DND-41 (cell line): ENCODE measurements at regions not wholly inside any gene's neighbourhood (a gene's known extent, or its start where the extent isn't known, plus 50 kb on each side); places are given as distances from the start of the nearest gene placed in this dataset.

Experiments
- ATAC-seq: fragments of 200-7000 bp; cut with Tn5 transposase; 3 replicates; pipeline ENCODE4 v1.9.1; 2021; ENCODE audit warnings: low read depth; ENCODE audit not compliant: insufficient read depth
- DNase-seq: peaks from one replicate; pipeline ENCODE4 v3.0.0-alpha.2; 2020
- H2AFZ ChIP-seq: 2 replicates; pipeline ENCODE4 v1.6.0; 2012; ENCODE audit warnings: low read depth, low read length
- H3K27ac ChIP-seq: 2 replicates; pipeline ENCODE4 v1.5.1; 2012; ENCODE audit warnings: low read length, inconsistent platforms
- H3K27me3 ChIP-seq: fragments of 200-600 bp; sonication (generic); 2 replicates; pipeline ENCODE4 v1.6.0; 2012; ENCODE audit warnings: low read length, mild to moderate bottlenecking, inconsistent platforms; ENCODE audit not compliant: insufficient read depth, poor library complexity
- H3K36me3 ChIP-seq: 2 replicates; pipeline ENCODE4 v1.5.1; 2012; ENCODE audit warnings: low read length, inconsistent platforms; ENCODE audit not compliant: insufficient read depth
- H3K4me1 ChIP-seq: 2 replicates; pipeline ENCODE4 v1.5.1; 2012; ENCODE audit warnings: mild to moderate bottlenecking, low read length; ENCODE audit not compliant: insufficient read depth
- H3K4me2 ChIP-seq: 2 replicates; pipeline ENCODE4 v1.6.0; 2012; ENCODE audit warnings: mild to moderate bottlenecking, moderate library complexity, low read length, inconsistent platforms; ENCODE audit not compliant: insufficient read depth
- H3K4me3 ChIP-seq, 2 experiments: fragments of 200-600 bp in 1 of 2; shearing (Covaris generic) in 1 of 2; 2 replicates each; pipeline ENCODE4 v1.5.1; 2012 to 2016; ENCODE audit warnings: inconsistent platforms in 2 of 2, low read length in 2 of 2, mild to moderate bottlenecking in 2 of 2, low read depth in 1 of 2, moderate library complexity in 1 of 2
- H3K79me2 ChIP-seq: 2 replicates; pipeline ENCODE4 v1.6.0; 2012; ENCODE audit warnings: low read length, inconsistent platforms; ENCODE audit not compliant: insufficient read depth
- H3K9ac ChIP-seq: 2 replicates; pipeline ENCODE4 v1.6.0; 2012; ENCODE audit warnings: low read depth, mild to moderate bottlenecking, inconsistent platforms, low read length, moderate library complexity
- H3K9me3 ChIP-seq: 2 replicates; pipeline ENCODE4 v1.5.1; 2012; ENCODE audit warnings: low read length, moderate library complexity, mild to moderate bottlenecking, inconsistent platforms; ENCODE audit not compliant: insufficient read depth, severe bottlenecking
- H4K20me1 ChIP-seq: 2 replicates; pipeline ENCODE4 v1.6.0; 2012; ENCODE audit warnings: low read length; ENCODE audit not compliant: insufficient read depth
- CTCF ChIP-seq: IDR thresholded peaks from 2 replicates; pipeline ENCODE4 v1.5.1; 2012; ENCODE audit warnings: borderline replicate concordance, low read length, moderate library complexity, mild to moderate bottlenecking; ENCODE audit not compliant: poor library complexity, severe bottlenecking; ENCODE audit errors: extremely low read depth
- EZH2 ChIP-seq: IDR thresholded peaks from 3 replicates; pipeline ENCODE4 v1.6.1; 2012; ENCODE audit warnings: borderline replicate concordance, low read depth, mild to moderate bottlenecking, moderate library complexity, low read length, inconsistent platforms; ENCODE audit not compliant: severe bottlenecking

GRCh38 chr1:98316286-98316905 lies 345.1 kb upstream of the SNX7 start:
- Histone ChIP-seq H3K27ac (peak overlapping the region; percentile 18; the same call in 1 of the 2 replicates), H2AFZ (peak overlapping the region; percentile 59), H3K79me2 (no peaks in the 10 kb centered on the region), H4K20me1 (no peaks in the 10 kb centered on the region), H3K9ac (no peak overlapping the region), H3K27me3 (no peaks in the 10 kb centered on the region), H3K4me3 (no peak overlapping the region), H3K4me2 (no peak overlapping the region), H3K36me3 (no peaks in the 10 kb centered on the region), H3K4me1 (0 out of 2 replicates have a peak, but pooled peaks cover 10% of the 10 kb centered on the region), H3K9me3 (no peaks in the 10 kb centered on the region)
- TF ChIP-seq CTCF (no peak), EZH2 (no peak)
- DNase-seq = no peak
- no peak for ATAC-seq

- DNase-seq = no peak
These were observed 346.2 kb upstream of the SNX7 start for GRCh38 chr1:98315309-98315708.

GRCh38 chr1:98314601-98315000 lies 346.9 kb upstream of the SNX7 start:
- Histone ChIP-seq H4K20me1 (no peaks in the 10 kb centered on the region), H3K4me3 (no peak overlapping the region), H3K36me3 (no peaks in the 10 kb centered on the region), H3K27ac (no peak overlapping the region), H3K4me1 (0 out of 2 replicates have a peak, but pooled peaks cover 10% of the 10 kb centered on the region), H3K9ac (no peak overlapping the region), H3K79me2 (no peaks in the 10 kb centered on the region), H3K4me2 (no peak overlapping the region), H2AFZ (no peak overlapping the region), H3K27me3 (no peaks in the 10 kb centered on the region), H3K9me3 (no peaks in the 10 kb centered on the region)
- ATAC-seq (peak; percentile 54; the same call in 1 of the 3 replicates), DNase-seq (peak; percentile 14)
- TF ChIP-seq EZH2 = no peak
- TF ChIP-seq CTCF = no peak

More at GRCh38 chr1:98315309-98315708, 346.2 kb upstream of the SNX7 start:
- TF ChIP-seq EZH2 (no peak), CTCF (no peak)
- no peaks in the 10 kb centered on the region for H3K36me3 ChIP-seq
- no peaks in the 10 kb centered on the region for H4K20me1 ChIP-seq
- no peaks in the 10 kb centered on the region for H3K79me2 ChIP-seq
- H3K4me3 ChIP-seq = no peak overlapping the region
- H3K27me3 ChIP-seq = no peaks in the 10 kb centered on the region
- H3K9me3 ChIP-seq = no peaks in the 10 kb centered on the region
- H3K4me2 ChIP-seq = no peak overlapping the region
- H2AFZ ChIP-seq = no peak overlapping the region
- H3K27ac ChIP-seq = no peak overlapping the region
- ATAC-seq = no peak
- 0 out of 2 replicates have a peak, but pooled peaks cover 10% of the 10 kb centered on the region for H3K4me1 ChIP-seq
- no peak overlapping the region for H3K9ac ChIP-seq
